HG03095 (cell line): ENCODE measurements at regions not wholly inside any gene's neighbourhood (a gene's known extent, or its start where the extent isn't known, plus 50 kb on each side); places are given as distances from the start of the nearest gene placed in this dataset.
"Not testable (repeated sequence)": the region's sequence is repeated elsewhere in the genome, so short reads cannot be mapped to it uniquely, and the experiment has no call there.

Experiments used
- ATAC-seq: cut with Tn5 transposase; IDR thresholded peaks from one replicate; pipeline ENCODE4 v1.9.1; 2021; ENCODE audit warnings: moderate library complexity; ENCODE audit not compliant: unreplicated experiment

GRCh38 chr5:108696951-108697715 lies 50.6 kb upstream of the FER start:
- ATAC-seq: no peak

- ATAC-seq: no peak
Measured at GRCh38 chr5:108696407-108696806, 51.3 kb upstream of the FER start.

- no peak for ATAC-seq
Measured at GRCh38 chr5:108688485-108688884, 59.2 kb upstream of the FER start.

GRCh38 chr5:108687595-108688200 lies 60.0 kb upstream of the FER start:
- ATAC-seq: no peak

GRCh38 chr5:108686676-108687075 lies 61.0 kb upstream of the FER start:
- no peak for ATAC-seq

- not testable (repeated sequence) for ATAC-seq
Measured at GRCh38 chr5:108685448-108686216, 62.1 kb upstream of the FER start.

- ATAC-seq: peak; percentile 92
Measured at GRCh38 chr5:108681079-108681921, 66.4 kb upstream of the FER start.

- no peak for ATAC-seq
Measured at GRCh38 chr5:108678091-108678490, 69.6 kb upstream of the FER start.

GRCh38 chr5:108675736-108676135 lies 72.0 kb upstream of the FER start:
- ATAC-seq: no peak

GRCh38 chr5:108672639-108673038 lies 75.1 kb upstream of the FER start:
- ATAC-seq: no peak

GRCh38 chr5:108670591-108671289 lies 77.0 kb upstream of the FER start:
- no peak for ATAC-seq

- ATAC-seq: no peak
Measured at GRCh38 chr5:108669462-108669861, 78.2 kb upstream of the FER start.

GRCh38 chr5:108661590-108662219 lies 86.0 kb upstream of the FER start:
- no peak for ATAC-seq

- ATAC-seq: no peak
Measured at GRCh38 chr5:108661024-108661423, 86.7 kb upstream of the FER start.

- ATAC-seq: no peak
Measured at GRCh38 chr5:108660291-108660690, 87.4 kb upstream of the FER start.

- no peak for ATAC-seq
Measured at GRCh38 chr5:108659531-108659930, 88.2 kb upstream of the FER start.

GRCh38 chr5:108655750-108656450 lies 91.8 kb upstream of the FER start:
- ATAC-seq: no peak

GRCh38 chr5:108654051-108654450 lies 93.6 kb upstream of the FER start:
- no peak for ATAC-seq

- no peak for ATAC-seq
Measured at GRCh38 chr5:108653201-108653600, 94.5 kb upstream of the FER start.
